Natural killer cell (primary cell): ENCODE measurements at regions not wholly inside any gene's neighbourhood (a gene's known extent, or its start where the extent isn't known, plus 50 kb on each side); places are given as distances from the start of the nearest gene placed in this dataset.

Experiments used
- ATAC-seq, 3 donors: fragments of 150-1000 bp in 2 of 3; fragments of 200-7000 bp in 1 of 3; cut with Tn5 transposase; 1 replicate in 1 of 3; 2 replicates in 2 of 3; pipeline ENCODE4 v1.10.0; 2021; ENCODE audit warnings: mild to moderate bottlenecking in 2 of 3, moderate library complexity in 2 of 3
- DNase-seq, 2 donors: peaks; one replicate each; pipeline versions ENCODE4 v3.0.0 to v3.0.0-alpha.2; 2013 to 2021; ENCODE audit warnings: mixed read lengths in 1 of 2
- H3K27ac ChIP-seq: one replicate; pipeline ENCODE4 v1.5.1; 2013; ENCODE audit warnings: mild to moderate bottlenecking, low read length
- H3K27me3 ChIP-seq: one replicate; pipeline ENCODE4 v1.6.1; 2013; ENCODE audit warnings: low read length; ENCODE audit not compliant: control insufficient read depth, insufficient read depth
- H3K36me3 ChIP-seq: one replicate; pipeline ENCODE4 v1.6.1; 2013; ENCODE audit warnings: low read length; ENCODE audit not compliant: control insufficient read depth, insufficient read depth
- H3K4me1 ChIP-seq: one replicate; pipeline ENCODE4 v1.6.1; 2013; ENCODE audit warnings: low read length; ENCODE audit not compliant: control insufficient read depth, insufficient read depth
- H3K4me3 ChIP-seq: one replicate; pipeline ENCODE4 v1.5.1; 2013; ENCODE audit warnings: low read length
- H3K9me3 ChIP-seq: one replicate; pipeline ENCODE4 v1.6.1; 2013; ENCODE audit warnings: low read length; ENCODE audit not compliant: control insufficient read depth, insufficient read depth
- H3K27ac Mint-ChIP-seq, 2 donors: one replicate each; pipeline ENCODE4 v1.8.0; 2022; ENCODE audit warnings: mild to moderate bottlenecking in 2 of 2, mixed read lengths in 2 of 2, moderate library complexity in 1 of 2
- H3K27me3 Mint-ChIP-seq, 2 donors: one replicate each; pipeline ENCODE4 v1.8.0; 2022; ENCODE audit warnings: low read depth in 2 of 2, mixed read lengths in 2 of 2
- H3K36me3 Mint-ChIP-seq: one replicate; pipeline ENCODE4 v1.8.0; 2022; ENCODE audit warnings: mixed read lengths
- H3K4me1 Mint-ChIP-seq, 2 donors: one replicate each; pipeline ENCODE4 v1.8.0; 2022; ENCODE audit warnings: mixed read lengths in 2 of 2
- H3K4me3 Mint-ChIP-seq: one replicate; pipeline ENCODE4 v1.8.0; 2022; ENCODE audit warnings: mild to moderate bottlenecking, moderate library complexity, mixed read lengths
- H3K9me3 Mint-ChIP-seq, 2 donors: one replicate each; pipeline ENCODE4 v1.8.0; 2022; ENCODE audit warnings: mixed read lengths in 2 of 2
- CTCF ChIP-seq: fragments of 200-600 bp; IDR thresholded peaks from one replicate; pipeline ENCODE4 v1.8.0; 2022; ENCODE audit warnings: antibody characterized with exemption
- whole genome bisulfite sequencing: methylation state at CpG from one replicate; pipeline ENCODE4 v1.1.7; 2013; ENCODE audit warnings: missing lambda C conversion rate; ENCODE audit not compliant: insufficient coverage; 5-methylcytosine and 5-hydroxymethylcytosine counted together
- intact Hi-C: fragments of 100-400 bp; cut with micrococcal nuclease; formaldehyde crosslinking; loops from one replicate; pipeline ENCODE4 v1.14.2; 2022

GRCh38 chr6:142561511-142562265, 259.9 kb downstream of the ADGRG6 start:
- no peak for ATAC-seq
- DNase-seq, result peak in 1 of 2 donors; percentile 24
- H3K27ac Mint-ChIP-seq, result no peak overlapping the region
- Histone ChIP-seq H3K27ac (no peak overlapping the region), H3K36me3 (no peaks in the 10 kb centered on the region), H3K9me3 (no peaks in the 10 kb centered on the region), H3K27me3 (no peaks in the 10 kb centered on the region), H3K4me3 (no peak overlapping the region), H3K4me1 (no peaks in the 10 kb centered on the region)
- 83% methylated on average over 1 of the region's 3 CpGs for WGBS
- peaks cover 0 to under 1% of the 10 kb centered on the region in 2 donors for H3K27me3 Mint-ChIP-seq
- no peak overlapping the region for H3K4me3 Mint-ChIP-seq
- H3K36me3 Mint-ChIP-seq, result no peaks in the 10 kb centered on the region
- intact Hi-C loops, result loop anchor here (10.0 kb wide), 1 partner anchor 863 kb away; no protein-coding TSS in a partner anchor
- TF ChIP-seq CTCF, result no peak
- H3K9me3 Mint-ChIP-seq, result peaks cover 0 to 3% of the 10 kb centered on the region in 2 donors
- no peaks in the 10 kb centered on the region for H3K4me1 Mint-ChIP-seq

- Mint-ChIP-seq H3K9me3 (peaks cover 0 to 2% of the 10 kb centered on the region in 2 donors), H3K27ac (no peak overlapping the region), H3K4me1 (no peaks in the 10 kb centered on the region), H3K36me3 (no peaks in the 10 kb centered on the region), H3K27me3 (no peaks in the 10 kb centered on the region), H3K4me3 (no peak overlapping the region)
- ATAC-seq (no peak), DNase-seq (no peak)
- Histone ChIP-seq H3K4me1 (no peaks in the 10 kb centered on the region), H3K4me3 (no peak overlapping the region), H3K27ac (no peak overlapping the region), H3K27me3 (no peaks in the 10 kb centered on the region), H3K36me3 (no peaks in the 10 kb centered on the region), H3K9me3 (no peaks in the 10 kb centered on the region)
- TF ChIP-seq CTCF, result no peak
- WGBS, result 88% methylated on average over 3 of the region's 4 CpGs
- intact Hi-C loops, result loop anchor here (10.0 kb wide), 1 partner anchor 862 kb away; no protein-coding TSS in a partner anchor
Observed at GRCh38 chr6:142562865-142563264, 261.1 kb downstream of the ADGRG6 start.

- Mint-ChIP-seq H3K27me3 (peaks cover 0 to 3% of the 10 kb centered on the region in 2 donors), H3K4me1 (no peaks in the 10 kb centered on the region), H3K36me3 (no peaks in the 10 kb centered on the region), H3K4me3 (no peak overlapping the region), H3K27ac (no peak overlapping the region), H3K9me3 (no peaks in the 10 kb centered on the region)
- ATAC-seq (peak; percentile 53 to 54 (median 53)), DNase-seq (peak in 1 of 2 donors; percentile 76)
- H3K36me3 ChIP-seq, result no peaks in the 10 kb centered on the region
- peak; percentile 63 for TF ChIP-seq CTCF
- intact Hi-C loops, result loop anchor here (10.0 kb wide), 1 partner anchor 858 kb away; no protein-coding TSS in a partner anchor
- H3K9me3 ChIP-seq, result no peaks in the 10 kb centered on the region
- no peaks in the 10 kb centered on the region for H3K4me1 ChIP-seq
- 65% methylated on average over 10 of the region's 10 CpGs for WGBS
- H3K4me3 ChIP-seq, result no peak overlapping the region
- no peaks in the 10 kb centered on the region for H3K27me3 ChIP-seq
- no peak overlapping the region for H3K27ac ChIP-seq
Observed at GRCh38 chr6:142566628-142567396, 265.0 kb downstream of the ADGRG6 start.
